22Rv1 (cell line): ENCODE measurements at regions not wholly inside any gene's neighbourhood (a gene's known extent, or its start where the extent isn't known, plus 50 kb on each side); places are given as distances from the start of the nearest gene placed in this dataset.

ENCODE experiments used
- ZFX ChIP-seq: fragments of 450-650 bp; IDR thresholded peaks from 2 replicates; pipeline ENCODE4 v1.6.1; 2017; ENCODE audit warnings: antibody characterized with exemption, borderline replicate concordance
- TF ChIP-seq, protein P1 (sequence below): fragments of 450-650 bp; IDR thresholded peaks from 2 replicates; pipeline ENCODE4 v1.5.1; 2017; ENCODE audit warnings: mild to moderate bottlenecking

GRCh38 chr6:119459207-119459974 is 109.8 kb upstream of the MAN1A1 start:
- TF ChIP-seq, protein P1, sequence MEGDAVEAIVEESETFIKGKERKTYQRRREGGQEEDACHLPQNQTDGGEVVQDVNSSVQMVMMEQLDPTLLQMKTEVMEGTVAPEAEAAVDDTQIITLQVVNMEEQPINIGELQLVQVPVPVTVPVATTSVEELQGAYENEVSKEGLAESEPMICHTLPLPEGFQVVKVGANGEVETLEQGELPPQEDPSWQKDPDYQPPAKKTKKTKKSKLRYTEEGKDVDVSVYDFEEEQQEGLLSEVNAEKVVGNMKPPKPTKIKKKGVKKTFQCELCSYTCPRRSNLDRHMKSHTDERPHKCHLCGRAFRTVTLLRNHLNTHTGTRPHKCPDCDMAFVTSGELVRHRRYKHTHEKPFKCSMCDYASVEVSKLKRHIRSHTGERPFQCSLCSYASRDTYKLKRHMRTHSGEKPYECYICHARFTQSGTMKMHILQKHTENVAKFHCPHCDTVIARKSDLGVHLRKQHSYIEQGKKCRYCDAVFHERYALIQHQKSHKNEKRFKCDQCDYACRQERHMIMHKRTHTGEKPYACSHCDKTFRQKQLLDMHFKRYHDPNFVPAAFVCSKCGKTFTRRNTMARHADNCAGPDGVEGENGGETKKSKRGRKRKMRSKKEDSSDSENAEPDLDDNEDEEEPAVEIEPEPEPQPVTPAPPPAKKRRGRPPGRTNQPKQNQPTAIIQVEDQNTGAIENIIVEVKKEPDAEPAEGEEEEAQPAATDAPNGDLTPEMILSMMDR, result no peak
- no peak for TF ChIP-seq ZFX
